Sigmoid colon (tissue), 4 donors: ENCODE measurements at regions not wholly inside any gene's neighbourhood (a gene's known extent, or its start where the extent isn't known, plus 50 kb on each side); places are given as distances from the start of the nearest gene placed in this dataset.

Experiments used
- CTCF ChIP-seq, 4 experiments: fragments of 450-650 bp in 3 of 4; fragments of 200-600 bp in 1 of 4; IDR thresholded peaks; one replicate each; pipeline ENCODE4 v1.5.1; 2016 to 2019; ENCODE audit warnings: antibody characterized with exemption in 4 of 4, mild to moderate bottlenecking in 3 of 4, moderate library complexity in 2 of 4
- POLR2A ChIP-seq, 2 donors: fragments of 450-650 bp; IDR thresholded peaks; one replicate each; pipeline ENCODE4 v1.6.1; 2016; ENCODE audit warnings: antibody characterized with exemption in 2 of 2, mild to moderate bottlenecking in 2 of 2, moderate library complexity in 2 of 2
- POLR2AphosphoS5 ChIP-seq, 4 donors: sonication (generic); formaldehyde crosslinking; IDR thresholded peaks; one replicate each; pipeline ENCODE4 v1.6.1; 2017; ENCODE audit warnings: antibody characterized with exemption in 4 of 4

GRCh38 chr20:6265204-6265904 is 142.5 kb upstream of the FERMT1 start:
- TF ChIP-seq POLR2AphosphoS5 (IDR thresholded peaks at IDR 0.05) (no peak), POLR2A (IDR thresholded peaks at IDR 0.05) (no peak), CTCF (IDR thresholded peaks at IDR 0.05) (no peak)
